HepG2 (cell line): ENCODE measurements at regions not wholly inside any gene's neighbourhood (a gene's known extent, or its start where the extent isn't known, plus 50 kb on each side); places are given as distances from the start of the nearest gene placed in this dataset.

Experiments used
- ATAC-seq: fragments of 200-7000 bp; cut with Tn5 transposase; 3 replicates; pipeline ENCODE4 v1.9.1; 2020; ENCODE audit warnings: mild to moderate bottlenecking, moderate library complexity
- BruUV-seq: library from RNA; stranded (reverse); fragments of 400-500 nt; replicated peaks from 2 replicates; lab custom pipeline; 2021; lab: Mats Ljungman, UMichigan
- CTCF ChIA-PET: fragments of 300-600 bp; formaldehyde crosslinking; extraction: SDS; loops from one replicate; lab custom pipeline; 2021; ENCODE audit warnings: low total read pairs, inconsistent platforms, low intra/inter-chr PET ratio; lab: Yijun Ruan, JAX
- POLR2A ChIA-PET: fragments of 350-600 bp; sonication (Branson Sonifier 250); formaldehyde crosslinking; loops from one replicate; lab custom pipeline; 2020; ENCODE audit warnings: antibody characterized with exemption, inconsistent platforms; lab: Yijun Ruan, JAX
- DNase-seq: peaks from one replicate; pipeline ENCODE4 v3.0.0-alpha.2; 2015; ENCODE audit warnings: low spot score
- FAIRE-seq: peaks from 3 replicates; lab custom pipeline; 2011; peaks lifted over from hg19 to GRCh38; lab: Jason Lieb, UNC
- H2AFZ ChIP-seq: one replicate; pipeline ENCODE4 v1.6.1; 2011; ENCODE audit warnings: low read length, inconsistent platforms
- H3K27ac ChIP-seq: fragments of 300-600 bp; 3 replicates; pipeline ENCODE4 v1.8.0; 2011; ENCODE audit warnings: mixed run types, mild to moderate bottlenecking, mixed read lengths, low read length, inconsistent platforms; ENCODE audit not compliant: insufficient read depth; ENCODE audit errors: extremely low read length
- H3K27me3 ChIP-seq, 2 experiments: fragments of 200-600 bp in 1 of 2; 2 replicates in 1 of 2; 3 replicates in 1 of 2; pipeline versions ENCODE4 v1.6.0 to v1.8.0; 2011; ENCODE audit warnings: low read length in 2 of 2, mild to moderate bottlenecking in 2 of 2, moderate library complexity in 2 of 2, inconsistent platforms in 1 of 2; ENCODE audit not compliant: insufficient read depth in 2 of 2, control insufficient read depth in 1 of 2
- H3K36me3 ChIP-seq, 2 experiments: fragments of 200-600 bp in 1 of 2; replicated peaks in 1 of 2; 2 replicates in 1 of 2; 3 replicates in 1 of 2; pipeline versions ENCODE4 v1.5.1 to v1.8.0; 2011; ENCODE audit warnings: low read length in 2 of 2, inconsistent platforms in 1 of 2; ENCODE audit not compliant: insufficient read depth in 2 of 2, control insufficient read depth in 1 of 2
- H3K4me1 ChIP-seq: 2 replicates; pipeline ENCODE4 v1.5.1; 2012; ENCODE audit warnings: low read length, inconsistent platforms; ENCODE audit not compliant: insufficient read depth
- H3K4me2 ChIP-seq: 2 replicates; pipeline ENCODE4 v1.6.0; 2011; ENCODE audit warnings: low read depth, low read length, inconsistent platforms
- H3K4me3 ChIP-seq, 3 experiments: fragments of 200-600 bp in 1 of 3; sonication (generic), shearing (Covaris generic) in 1 of 3; replicated peaks in 1 of 3; 2 replicates each; pipeline ENCODE4 v1.5.1; 2011 to 2016; ENCODE audit warnings: low read length in 3 of 3, inconsistent platforms in 2 of 3, low read depth in 2 of 3, mild to moderate bottlenecking in 2 of 3, control low read depth in 1 of 3, mixed read lengths in 1 of 3; ENCODE audit not compliant: insufficient read depth in 1 of 3
- H3K79me2 ChIP-seq: one replicate; pipeline ENCODE4 v1.6.1; 2011; ENCODE audit warnings: low read length, inconsistent platforms; ENCODE audit not compliant: insufficient read depth
- H3K9ac ChIP-seq: 2 replicates; pipeline ENCODE4 v1.6.0; 2011; ENCODE audit warnings: mild to moderate bottlenecking, low read depth, low read length, inconsistent platforms; ENCODE audit not compliant: insufficient read depth
- H3K9me3 ChIP-seq: 2 replicates; pipeline ENCODE4 v1.5.1; 2012; ENCODE audit warnings: mild to moderate bottlenecking, low read length
- H4K20me1 ChIP-seq: 2 replicates; pipeline ENCODE4 v1.6.0; 2011; ENCODE audit warnings: inconsistent platforms, mild to moderate bottlenecking, low read length, moderate library complexity; ENCODE audit not compliant: insufficient read depth
- AGO2 ChIP-seq: fragments of 200-400 bp; formaldehyde crosslinking; optimal IDR thresholded peaks from 2 replicates; pipeline ENCODE3; 2017; ENCODE audit warnings: mild to moderate bottlenecking, low read depth, low read length, moderate library complexity
- ARID3A ChIP-seq: IDR thresholded peaks from 2 replicates; pipeline ENCODE4 v1.6.1; 2012; ENCODE audit warnings: low read depth, low read length, improper control_type of control experiment
- ATF6 ChIP-seq: sonication (generic); formaldehyde crosslinking; conservative IDR thresholded peaks from 2 replicates; pipeline ENCODE4 v1.4.0; 2020; ENCODE audit warnings: missing genetic modification reagents
- EZH2 ChIP-seq: conservative IDR thresholded peaks from 2 replicates; pipeline ENCODE4 v1.6.1; 2012; ENCODE audit warnings: mild to moderate bottlenecking, low read depth, low read length, moderate library complexity
- HNRNPL ChIP-seq: fragments of 200-400 bp; formaldehyde crosslinking; IDR thresholded peaks from 2 replicates; pipeline ENCODE4 v1.6.1; 2017; ENCODE audit warnings: mild to moderate bottlenecking, low read depth, low read length
- KMT2B ChIP-seq: IDR thresholded peaks from 2 replicates; pipeline ENCODE4 v1.6.1; 2016; ENCODE audit warnings: missing genetic modification reagents, missing compliant biosample characterization
- NRL ChIP-seq: sonication (generic); formaldehyde crosslinking; IDR thresholded peaks from 2 replicates; pipeline ENCODE4 v1.5.0; 2020; ENCODE audit warnings: missing genetic modification reagents, mild to moderate bottlenecking, moderate library complexity, borderline replicate concordance
- PBX2 ChIP-seq: IDR thresholded peaks from 2 replicates; pipeline ENCODE4 v1.6.1; 2016; ENCODE audit warnings: control low read depth
- PRMT3 ChIP-seq: sonication (generic); formaldehyde crosslinking; IDR thresholded peaks from 2 replicates; pipeline ENCODE4 v1.8.1; 2022; ENCODE audit warnings: low read depth, mild to moderate bottlenecking, moderate library complexity, missing genetic modification reagents, borderline replicate concordance
- SATB2 ChIP-seq: sonication (generic); formaldehyde crosslinking; IDR thresholded peaks from 2 replicates; pipeline ENCODE4 v1.5.0; 2020; ENCODE audit warnings: missing genetic modification reagents
- SIX1 ChIP-seq: sonication (generic); formaldehyde crosslinking; IDR thresholded peaks from 2 replicates; pipeline ENCODE4 v1.4.0; 2020; ENCODE audit warnings: missing genetic modification reagents, borderline replicate concordance
- ZBTB26 ChIP-seq: IDR thresholded peaks from 2 replicates; pipeline ENCODE4 v1.6.1; 2016; ENCODE audit warnings: missing compliant biosample characterization, missing genetic modification reagents, borderline replicate concordance
- ZNF530 ChIP-seq: sonication (generic); formaldehyde crosslinking; IDR thresholded peaks from 2 replicates; pipeline ENCODE4 v1.5.0; 2020; ENCODE audit warnings: low read depth, mild to moderate bottlenecking, missing genetic modification reagents
- ZNF687 ChIP-seq: sonication (generic); formaldehyde crosslinking; IDR thresholded peaks from 2 replicates; pipeline ENCODE4 v1.5.1; 2020; ENCODE audit warnings: mild to moderate bottlenecking, missing genetic modification reagents, moderate library complexity
- ZNF772 ChIP-seq: sonication (generic); formaldehyde crosslinking; IDR thresholded peaks from 2 replicates; pipeline ENCODE4 v1.5.0; 2020; ENCODE audit warnings: mild to moderate bottlenecking, missing genetic modification reagents
- WGBS: methylation state at CpG from one replicate; pipeline ENCODE4 v1.1.6; 2017; ENCODE audit warnings: low lambda C conversion rate; 5-methylcytosine and 5-hydroxymethylcytosine counted together
- in situ Hi-C: cut with HindIII; loops from 2 replicates; pipeline ENCODE4 v1.10.0; 2017; ENCODE audit warnings: low pct_unique_long_range_greater_than_20kb; ENCODE audit not compliant: extremely low pct_ligation_motif_present
- intact Hi-C: fragments of 100-400 bp; cut with micrococcal nuclease; formaldehyde crosslinking; loops from one replicate; pipeline ENCODE4 v1.10.0; 2022; ENCODE audit not compliant: unreplicated experiment

GRCh38 chr20:24718277-24718676 is 230.8 kb upstream of the CST7 start:
- H3K9ac ChIP-seq = no peak overlapping the region
- ATAC-seq = no peak
- in situ Hi-C loops (no loop called here), intact Hi-C loops (no loop called here)
- H3K27ac ChIP-seq = no peak overlapping the region
- H3K36me3 ChIP-seq = no peaks in the 10 kb centered on the region
- H4K20me1 ChIP-seq = no peaks in the 10 kb centered on the region
- no peaks in the 10 kb centered on the region for H3K79me2 ChIP-seq
- under 1% methylated on average over 2 of the region's 2 CpGs for WGBS
- CTCF ChIA-PET = no interaction called here
- BruUV-seq = no TSS peak
- no peak for DNase-seq
- no peak overlapping the region for H3K4me2 ChIP-seq
- no peaks in the 10 kb centered on the region for H3K4me1 ChIP-seq
- H3K27me3 ChIP-seq = peaks cover 0 to 10% of the 10 kb centered on the region in 2 experiments; a peak in 1 of 5 replicates
- H3K4me3 ChIP-seq = no peak overlapping the region
- no peak overlapping the region for H2AFZ ChIP-seq
- FAIRE-seq = no peak
- POLR2A ChIA-PET = no interaction called here
- H3K9me3 ChIP-seq = 0 out of 2 replicates have a peak, but pooled peaks cover 5% of the 10 kb centered on the region
- TF ChIP-seq SATB2 (CRISPR knock-in tag) (no peak), ZNF687 (CRISPR knock-in tag) (no peak), SIX1 (CRISPR knock-in tag) (no peak), HNRNPL (no peak), ATF6 (no peak), EZH2 (no peak), ZNF772 (no peak), ZNF530 (no peak), PBX2 (CRISPR knock-in tag) (no peak), AGO2 (no peak), ZBTB26 (no peak), KMT2B (CRISPR knock-in tag) (no peak), PRMT3 (CRISPR knock-in tag) (no peak), ARID3A (no peak), NRL (no peak)
